NOMO-1 treated with dmso at 0.1 percent for 144 hours (cell line): ENCODE measurements at regions not wholly inside any gene's neighbourhood (a gene's known extent, or its start where the extent isn't known, plus 50 kb on each side); places are given as distances from the start of the nearest gene placed in this dataset.

Experiments used
- DNase-seq: peaks from one replicate; lab custom pipeline; 2025; ENCODE audit not compliant: unreplicated experiment; lab: John Stamatoyannopoulos, UW

DNA sequence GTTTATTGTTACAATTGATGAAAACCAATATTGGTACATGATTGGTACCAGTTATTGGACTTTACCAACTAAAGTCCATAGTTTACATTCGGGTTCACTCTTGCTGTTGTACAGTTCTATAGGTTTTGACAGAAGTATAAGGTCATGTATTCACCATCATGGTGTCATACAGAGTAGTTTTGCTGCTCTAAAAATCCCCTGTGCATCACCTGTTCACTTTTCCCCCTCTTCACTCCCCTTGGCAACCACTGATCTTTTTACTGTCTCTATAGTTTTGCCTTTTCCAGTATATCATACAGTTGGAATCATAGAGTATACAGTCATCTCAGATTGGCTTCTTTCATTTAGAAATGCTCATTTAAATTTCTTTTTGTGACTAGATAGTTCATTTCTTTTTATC is 51.2 kb upstream of the MED4 start:
- no peak for DNase-seq
